Right kidney (tissue), 1 donor: ENCODE measurements at regions not wholly inside any gene's neighbourhood (a gene's known extent, or its start where the extent isn't known, plus 50 kb on each side); places are given as distances from the start of the nearest gene placed in this dataset.

Source experiments
- DNase-seq: peaks from one replicate; pipeline ENCODE4 v3.0.0-alpha.2; 2016

GRCh38 chr13:58051807-58052375 is 420.3 kb downstream of the PCDH17 start:
- DNase-seq, result no peak

- DNase-seq, result no peak
These were observed 424.9 kb downstream of the PCDH17 start for GRCh38 chr13:58056426-58056825.

GRCh38 chr13:58059624-58060023 is 428.1 kb downstream of the PCDH17 start:
- DNase-seq, result no peak

GRCh38 chr13:58080806-58081205 is 449.3 kb downstream of the PCDH17 start:
- no peak for DNase-seq

- DNase-seq, result no peak
These were observed 449.8 kb downstream of the PCDH17 start for GRCh38 chr13:58081301-58081820.

- DNase-seq, result no peak
These were observed 451.5 kb downstream of the PCDH17 start for GRCh38 chr13:58083064-58083463.

GRCh38 chr13:58085274-58085673 is 453.7 kb downstream of the PCDH17 start:
- DNase-seq, result no peak

GRCh38 chr13:58085819-58086218 is 454.3 kb downstream of the PCDH17 start:
- DNase-seq, result no peak

- DNase-seq, result no peak
These were observed 456.0 kb downstream of the PCDH17 start for GRCh38 chr13:58087566-58087965.

GRCh38 chr13:58093394-58093793 is 461.9 kb downstream of the PCDH17 start:
- no peak for DNase-seq

- DNase-seq, result no peak
These were observed 466.3 kb downstream of the PCDH17 start for GRCh38 chr13:58097831-58098230.

GRCh38 chr13:58119351-58119750 is 487.8 kb downstream of the PCDH17 start:
- no peak for DNase-seq

GRCh38 chr13:58119804-58120203 is 488.3 kb downstream of the PCDH17 start:
- DNase-seq, result no peak

GRCh38 chr13:58126496-58126895 is 495.0 kb downstream of the PCDH17 start:
- no peak for DNase-seq

- no peak for DNase-seq
These were observed 502.5 kb downstream of the PCDH17 start for GRCh38 chr13:58134012-58134411.

- no peak for DNase-seq
These were observed 503.0 kb downstream of the PCDH17 start for GRCh38 chr13:58134525-58134924.

- DNase-seq, result no peak
These were observed 511.4 kb downstream of the PCDH17 start for GRCh38 chr13:58142952-58143351.

GRCh38 chr13:58144616-58145015 is 513.1 kb downstream of the PCDH17 start:
- no peak for DNase-seq

GRCh38 chr13:58151452-58151851 is 519.9 kb downstream of the PCDH17 start:
- no peak for DNase-seq

GRCh38 chr13:58160980-58161379 is 529.4 kb downstream of the PCDH17 start:
- no peak for DNase-seq

- DNase-seq, result no peak
These were observed 534.1 kb downstream of the PCDH17 start for GRCh38 chr13:58165617-58166016.

- no peak for DNase-seq
These were observed 549.6 kb downstream of the PCDH17 start for GRCh38 chr13:58181111-58181510.

- no peak for DNase-seq
These were observed 556.3 kb downstream of the PCDH17 start for GRCh38 chr13:58187881-58188280.

GRCh38 chr13:58190577-58190976 is 559.0 kb downstream of the PCDH17 start:
- DNase-seq, result no peak

GRCh38 chr13:58191754-58192153 is 560.2 kb downstream of the PCDH17 start:
- no peak for DNase-seq
